Heart left ventricle (tissue), 16 donors: ENCODE measurements at regions not wholly inside any gene's neighbourhood (a gene's known extent, or its start where the extent isn't known, plus 50 kb on each side); places are given as distances from the start of the nearest gene placed in this dataset.

Source experiments
- ATAC-seq, 4 donors: fragments of 200-7000 bp; cut with Tn5 transposase; one replicate each; pipeline ENCODE4 v1.9.1; 2020 to 2022; ENCODE audit warnings: moderate library complexity in 4 of 4, mild to moderate bottlenecking in 3 of 4, moderate number of reproducible peaks in 1 of 4
- DNase-seq, 5 donors: peaks; one replicate each; pipeline ENCODE4 v3.0.0-alpha.2; 2020
- H3K27ac ChIP-seq, 12 donors: fragments of 200-600 bp; sonication (generic) in 4 of 12; one replicate each; pipeline versions ENCODE4 v1.5.0 to v1.8.0; 2016 to 2022; ENCODE audit warnings: mild to moderate bottlenecking in 2 of 12
- H3K27me3 ChIP-seq, 9 donors: fragments of 200-600 bp; sonication (generic) in 2 of 9; one replicate each; pipeline versions ENCODE4 v1.5.1 to v1.8.0; 2016 to 2022; ENCODE audit warnings: mild to moderate bottlenecking in 3 of 9
- H3K36me3 ChIP-seq, 9 donors: fragments of 200-600 bp; sonication (generic) in 2 of 9; one replicate each; pipeline versions ENCODE4 v1.5.0 to v1.8.0; 2018 to 2022; ENCODE audit warnings: mild to moderate bottlenecking in 2 of 9
- H3K4me1 ChIP-seq, 12 donors: fragments of 200-600 bp; sonication (generic) in 4 of 12; one replicate each; pipeline versions ENCODE4 v1.5.0 to v1.8.0; 2016 to 2022; ENCODE audit warnings: mild to moderate bottlenecking in 3 of 12
- H3K4me3 ChIP-seq, 12 donors: fragments of 200-600 bp; sonication (generic) in 4 of 12; one replicate each; pipeline versions ENCODE4 v1.5.0 to v1.8.0; 2017 to 2022; ENCODE audit warnings: mild to moderate bottlenecking in 9 of 12, moderate library complexity in 4 of 12
- H3K9me3 ChIP-seq, 12 donors: fragments of 200-600 bp; sonication (generic) in 4 of 12; one replicate each; pipeline versions ENCODE4 v1.5.0 to v1.8.0; 2016 to 2022; ENCODE audit warnings: mild to moderate bottlenecking in 1 of 12
- CTCF ChIP-seq, 12 donors: fragments of 200-600 bp; sonication (generic) in 4 of 12; IDR thresholded peaks; one replicate each; pipeline versions ENCODE4 v1.5.0 to v1.8.0; 2018 to 2022; ENCODE audit warnings: antibody characterized with exemption in 12 of 12, mild to moderate bottlenecking in 5 of 12
- POLR2A ChIP-seq, 2 donors: fragments of 450-650 bp; IDR thresholded peaks; one replicate each; pipeline ENCODE4 v1.6.1; 2017; ENCODE audit warnings: antibody characterized with exemption in 2 of 2, mild to moderate bottlenecking in 2 of 2, moderate library complexity in 2 of 2
- WGBS, 4 donors: extraction: QIAGEN DNeasy Blood & Tissue Kit in 2 of 4; methylation state at CpG; one replicate each; pipeline versions ENCODE4 v1.1.5 to v1.1.7; 2013 to 2018; 5-methylcytosine and 5-hydroxymethylcytosine counted together
- intact Hi-C, 10 donors: fragments of 100-400 bp; cut with DNase I; formaldehyde crosslinking; loops; one replicate each; pipeline versions ENCODE4 v1.11.1 to v1.14.2; 2022
- donor health status: ischemic (EF 13 %, LVEDD 7.1; RV severe dilation, severe dysfunction).
- donor health status: healthy with polysubstance abuse.
- donor health status: DM: no; HTN: yes; CAD: no.
- donor health status: DM: no; HTN: no; CAD: no.
- donor health status: ischemic (EF 25% LVEDD 6.9; RV normal size, moderate dysfunction).
- donor health status: ischemic (EF 25% LVEDD 5.7; RV mildly dilated, moderate dysfunction).
- donor health status: healthy.
- donor health status: DM: yes; HTN: yes; CAD: no.
- donor health status: ischemic (EF 35%, LVEDD 5.7; RV mildly dilated, moderate dysfunction).
- donor health status: nonischemic (EF 11% LVEDD 7.7; RV severe dilation, severe dysfunction).
- donor health status: DM: yes; HTN: yes; CAD: no.
- donor health status: PGD.
- donor health status: ischemic (EF 29% LVEDD 5.4; RV normal size, mild dysfunction).
- donor health status: nonischemic (EF 23%, LVEDD 6.1; RV moderate dilation, normal function).

DNA sequence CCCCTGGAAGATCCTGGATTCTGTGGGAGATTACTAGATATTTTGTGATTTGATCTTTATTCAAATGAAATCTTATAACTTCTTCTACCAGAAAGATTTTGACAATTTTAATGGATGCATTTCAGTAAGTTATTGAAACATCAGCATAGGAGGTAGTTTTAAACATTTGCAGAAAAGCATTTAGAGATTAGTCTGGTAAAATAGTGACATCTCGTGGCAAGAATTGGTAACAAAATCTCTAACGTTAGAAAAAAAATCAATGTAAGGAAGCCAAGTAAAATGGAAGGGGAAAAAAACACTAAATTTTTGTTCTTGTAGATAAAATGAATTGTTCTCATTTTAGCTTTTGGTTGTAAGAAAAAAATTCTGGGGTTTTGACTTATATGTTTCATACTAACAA, 73.3 kb downstream of the TASL start:
- Histone ChIP-seq H3K9me3 (no peaks in the 10 kb centered on the region), H3K4me1 (no peaks in the 10 kb centered on the region), H3K27me3 (peaks cover 0 to 21% (median 0%) of the 10 kb centered on the region in 9 donors), H3K36me3 (no peaks in the 10 kb centered on the region), H3K4me3 (no peak overlapping the region), H3K27ac (no peak overlapping the region)
- TF ChIP-seq POLR2A (IDR thresholded peaks at IDR 0.05) (no peak), CTCF (IDR thresholded peaks at IDR 0.05) (peak in 11 of 12 donors; percentile 17 to 50 (median 42))
- 0 to 1% (median 1%) methylated on average over 2 of the region's 2 CpGs for WGBS, 4 donors
- ATAC-seq = no peak
- intact Hi-C loops = loop anchor here in 8 of 10 donors (5.0 to 10.0 kb wide), 4 partner anchors 227 to 362 kb away; no protein-coding TSS in a partner anchor
- no peak for DNase-seq

- Histone ChIP-seq H3K4me1 (no peaks in the 10 kb centered on the region), H3K36me3 (no peaks in the 10 kb centered on the region), H3K9me3 (no peaks in the 10 kb centered on the region), H3K4me3 (no peak overlapping the region), H3K27ac (no peak overlapping the region), H3K27me3 (no peaks in the 10 kb centered on the region)
- intact Hi-C loops = no loop called here
- ATAC-seq = no peak
- 60 to 76% (median 64%) methylated on average over 1 of the region's 1 CpG for WGBS, 4 donors
- DNase-seq = no peak
- TF ChIP-seq CTCF (IDR thresholded peaks at IDR 0.05) (no peak), POLR2A (IDR thresholded peaks at IDR 0.05) (no peak)
Measured at GRCh38 chrX:30495468-30495867, 82.1 kb downstream of the TASL start.

DNA sequence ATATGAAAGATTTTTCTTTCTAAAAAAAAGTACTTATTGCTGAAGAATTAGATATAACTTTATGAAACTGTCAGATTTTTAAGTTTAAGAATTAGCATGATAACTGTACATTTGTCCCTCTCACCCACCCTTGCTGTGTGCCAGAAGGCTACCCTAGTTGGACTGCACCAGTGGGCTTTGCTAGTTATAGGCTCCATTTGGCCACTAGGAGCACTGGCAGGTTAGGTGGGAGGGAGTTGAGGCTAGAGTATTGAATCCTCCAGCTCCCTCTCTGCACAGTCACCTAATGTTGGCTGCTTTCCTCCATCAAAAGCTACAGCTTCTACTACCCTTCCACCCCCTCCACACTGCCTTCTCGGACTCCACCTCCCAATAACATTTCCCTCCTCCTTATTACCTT, 84.2 kb downstream of the TASL start:
- intact Hi-C loops = no loop called here
- no peak for ATAC-seq
- TF ChIP-seq POLR2A (IDR thresholded peaks at IDR 0.05) (no peak), CTCF (IDR thresholded peaks at IDR 0.05) (no peak)
- Histone ChIP-seq H3K27ac (no peak overlapping the region), H3K36me3 (no peaks in the 10 kb centered on the region), H3K9me3 (no peaks in the 10 kb centered on the region), H3K27me3 (peaks cover 0 to 5% (median 0%) of the 10 kb centered on the region in 9 donors), H3K4me3 (no peak overlapping the region), H3K4me1 (no peaks in the 10 kb centered on the region)
- 46 to 79% (median 65%) methylated on average over 1 of the region's 1 CpG for WGBS, 4 donors
- DNase-seq = no peak

DNA sequence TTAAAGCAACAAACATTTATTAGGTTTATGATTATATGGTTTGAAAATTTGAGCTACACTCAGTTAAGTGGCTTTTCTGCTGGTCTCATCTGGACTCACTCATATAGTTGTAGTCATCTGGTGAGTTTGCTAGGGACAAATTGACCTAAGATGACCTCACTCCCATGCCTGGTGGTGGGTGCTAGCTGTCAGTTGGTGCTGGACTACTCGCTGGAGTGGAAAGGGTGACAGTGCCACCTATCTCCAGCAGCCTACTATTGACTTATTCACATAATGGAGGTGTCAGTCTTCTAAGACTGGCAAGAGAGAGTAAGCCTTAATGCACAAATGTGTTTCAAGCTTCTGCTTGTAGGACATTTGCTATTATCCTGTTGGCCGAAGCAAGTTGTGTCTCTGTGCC, 88.2 kb downstream of the TASL start:
- Histone ChIP-seq H3K4me1 (no peaks in the 10 kb centered on the region), H3K4me3 (no peak overlapping the region), H3K36me3 (no peaks in the 10 kb centered on the region), H3K9me3 (no peaks in the 10 kb centered on the region), H3K27ac (no peak overlapping the region), H3K27me3 (peaks cover 0 to 9% (median 0%) of the 10 kb centered on the region in 9 donors)
- DNase-seq = no peak
- WGBS, 4 donors = 75 to 86% (median 80%) methylated on average over 2 of the region's 2 CpGs
- no peak for ATAC-seq
- intact Hi-C loops = no loop called here
- TF ChIP-seq POLR2A (IDR thresholded peaks at IDR 0.05) (no peak), CTCF (IDR thresholded peaks at IDR 0.05) (no peak)
